ENCODE measurements at regions not wholly inside any gene's neighbourhood (a gene's known extent, or its start where the extent isn't known, plus 50 kb on each side); places are given as distances from the start of the nearest gene placed in this dataset.

DNA sequence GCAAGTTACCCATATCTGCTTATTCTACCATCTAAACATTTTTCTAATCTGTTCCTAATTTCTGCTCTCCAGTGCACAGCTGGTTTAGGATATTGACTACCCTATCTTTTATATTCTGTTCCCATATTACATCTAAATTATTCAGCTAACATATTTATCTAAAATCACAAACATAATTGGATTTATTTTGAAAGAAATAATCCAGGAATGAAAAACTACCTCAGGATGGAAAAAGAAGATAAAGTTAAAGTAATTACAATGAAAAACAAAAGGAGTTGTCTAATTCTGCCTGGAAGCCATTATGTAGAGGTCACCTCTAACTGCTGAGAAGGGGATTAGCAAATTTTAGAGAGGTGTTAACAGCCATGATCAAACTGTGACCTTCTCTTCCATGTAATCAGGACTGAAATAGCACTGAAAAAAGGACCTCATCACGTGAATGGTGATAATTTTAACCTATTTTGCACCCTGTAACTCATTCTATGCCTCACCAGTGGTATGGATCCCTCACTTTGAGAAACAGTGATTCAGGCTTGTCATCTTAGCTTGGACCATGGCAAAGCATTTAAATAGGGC lies 653.3 kb downstream of the CDH11 start:
- TF ChIP-seq, protein P1, sequence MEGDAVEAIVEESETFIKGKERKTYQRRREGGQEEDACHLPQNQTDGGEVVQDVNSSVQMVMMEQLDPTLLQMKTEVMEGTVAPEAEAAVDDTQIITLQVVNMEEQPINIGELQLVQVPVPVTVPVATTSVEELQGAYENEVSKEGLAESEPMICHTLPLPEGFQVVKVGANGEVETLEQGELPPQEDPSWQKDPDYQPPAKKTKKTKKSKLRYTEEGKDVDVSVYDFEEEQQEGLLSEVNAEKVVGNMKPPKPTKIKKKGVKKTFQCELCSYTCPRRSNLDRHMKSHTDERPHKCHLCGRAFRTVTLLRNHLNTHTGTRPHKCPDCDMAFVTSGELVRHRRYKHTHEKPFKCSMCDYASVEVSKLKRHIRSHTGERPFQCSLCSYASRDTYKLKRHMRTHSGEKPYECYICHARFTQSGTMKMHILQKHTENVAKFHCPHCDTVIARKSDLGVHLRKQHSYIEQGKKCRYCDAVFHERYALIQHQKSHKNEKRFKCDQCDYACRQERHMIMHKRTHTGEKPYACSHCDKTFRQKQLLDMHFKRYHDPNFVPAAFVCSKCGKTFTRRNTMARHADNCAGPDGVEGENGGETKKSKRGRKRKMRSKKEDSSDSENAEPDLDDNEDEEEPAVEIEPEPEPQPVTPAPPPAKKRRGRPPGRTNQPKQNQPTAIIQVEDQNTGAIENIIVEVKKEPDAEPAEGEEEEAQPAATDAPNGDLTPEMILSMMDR (IDR thresholded peaks at IDR 0.05; ENCODE audit: low read length): no peak
- no peak for TF ChIP-seq EZH2phosphoT487 (IDR thresholded peaks at IDR 0.05; ENCODE audit: low read length)
- TF ChIP-seq EZH2 (optimal IDR thresholded peaks at IDR 0.05; ENCODE audit: low read depth, low read length): no peak
